A549 (cell line): ENCODE measurements at regions not wholly inside any gene's neighbourhood (a gene's known extent, or its start where the extent isn't known, plus 50 kb on each side); places are given as distances from the start of the nearest gene placed in this dataset.

Source experiments
- ATAC-seq, 2 experiments: fragments of 200-7000 bp in 1 of 2; fragments of >200 bp in 1 of 2; cut with Nextera tagmentation in 1 of 2; cut with Tn5 transposase in 1 of 2; 3 replicates each; pipeline versions ENCODE4 v1.8.0 to v1.9.1; 2018 to 2020; ENCODE audit warnings: mild to moderate bottlenecking in 1 of 2, moderate library complexity in 1 of 2
- CTCF ChIA-PET: fragments of 300-600 bp; sonication (Branson Sonifier 250); formaldehyde crosslinking; extraction: SDS; loops from one replicate; lab custom pipeline; 2021; ENCODE audit warnings: antibody characterized with exemption, inconsistent platforms; lab: Yijun Ruan, JAX
- POLR2A ChIA-PET: fragments of 350-600 bp; formaldehyde crosslinking; extraction: SDS; loops from one replicate; lab custom pipeline; 2021; ENCODE audit warnings: antibody characterized with exemption, inconsistent platforms; lab: Yijun Ruan, JAX
- DNase-seq, 2 experiments: peaks; one replicate each; pipeline versions ENCODE4 v3.0.0 to v3.0.0-alpha.2; 2011 to 2016; ENCODE audit warnings: low read depth in 1 of 2, low spot score in 1 of 2
- FAIRE-seq: peaks from 2 replicates; lab custom pipeline; 2011; peaks lifted over from hg19 to GRCh38; lab: Jason Lieb, UNC
- H3K27ac ChIP-seq, 2 experiments: fragments of >200 bp; sonication (Bioruptor Twin); formaldehyde crosslinking; 3 replicates each; pipeline ENCODE4 v1.5.1; 2016 to 2017
- H3K4me1 ChIP-seq: fragments of >200 bp; sonication (Bioruptor Twin); formaldehyde crosslinking; 3 replicates; pipeline ENCODE4 v1.6.1; 2016
- H3K4me2 ChIP-seq: fragments of >200 bp; sonication (Bioruptor Twin); formaldehyde crosslinking; 3 replicates; pipeline ENCODE4 v1.6.1; 2016
- H3K4me3 ChIP-seq: fragments of >200 bp; sonication (Bioruptor Twin); formaldehyde crosslinking; 3 replicates; pipeline ENCODE4 v1.5.1; 2016
- H3K9me3 ChIP-seq: fragments of >200 bp; sonication (Bioruptor Twin); formaldehyde crosslinking; 3 replicates; pipeline ENCODE4 v1.6.1; 2016
- ATOH8 ChIP-seq: fragments of 250-450 bp; sonication (Bioruptor Pico); IDR thresholded peaks from 2 replicates; pipeline ENCODE4 v1.5.0; 2020; ENCODE audit warnings: low read depth, mild to moderate bottlenecking, moderate library complexity
- CBX2 ChIP-seq: fragments of 200-600 bp; sonication (generic); IDR thresholded peaks from 2 replicates; pipeline ENCODE4 v1.6.1; 2016; ENCODE audit warnings: low read depth, mild to moderate bottlenecking, borderline replicate concordance
- CEBPB ChIP-seq, 2 experiments: fragments of >200 bp in 1 of 2; sonication (Bioruptor Twin) in 1 of 2; formaldehyde crosslinking in 1 of 2; IDR thresholded peaks; 2 replicates each; pipeline ENCODE4 v1.6.1; 2012 to 2016
- CHD2 ChIP-seq: fragments of 150-350 bp; IDR thresholded peaks from 2 replicates; pipeline ENCODE4 v1.6.1; 2014; ENCODE audit warnings: low read length; ENCODE audit not compliant: partially characterized antibody
- CTCF ChIP-seq: fragments of >200 bp; sonication (Bioruptor Twin); formaldehyde crosslinking; IDR thresholded peaks from 3 replicates; pipeline ENCODE4 v1.5.1; 2016
- EHMT2 ChIP-seq: fragments of 200-600 bp; sonication (generic); IDR thresholded peaks from 2 replicates; pipeline ENCODE4 v1.6.1; 2016; ENCODE audit warnings: antibody characterized with exemption, low read depth, mild to moderate bottlenecking, moderate library complexity
- ELK1 ChIP-seq: fragments of 150-350 bp; IDR thresholded peaks from 2 replicates; pipeline ENCODE4 v1.6.1; 2014; ENCODE audit warnings: low read depth, mild to moderate bottlenecking, low read length
- FOSB ChIP-seq: fragments of 250-450 bp; sonication (Bioruptor Pico); IDR thresholded peaks from 2 replicates; pipeline ENCODE4 v1.5.0; 2020; ENCODE audit warnings: mild to moderate bottlenecking, moderate library complexity
- FOSL2 ChIP-seq, 2 experiments: fragments of 450-650 bp in 1 of 2; fragments of >200 bp in 1 of 2; sonication (Bioruptor Twin) in 1 of 2; formaldehyde crosslinking; IDR thresholded peaks; 2 replicates each; pipeline versions ENCODE4 v1.5.0 to v1.6.1; 2016 to 2020; ENCODE audit warnings: mild to moderate bottlenecking in 1 of 2, moderate library complexity in 1 of 2
- FOXS1 ChIP-seq: fragments of 250-450 bp; sonication (Bioruptor Pico); IDR thresholded peaks from 2 replicates; pipeline ENCODE4 v1.5.0; 2020; ENCODE audit warnings: mild to moderate bottlenecking, moderate library complexity
- HEYL ChIP-seq: fragments of 250-450 bp; sonication (Bioruptor Pico); IDR thresholded peaks from 2 replicates; pipeline ENCODE4 v1.8.0; 2021; ENCODE audit warnings: mild to moderate bottlenecking, moderate library complexity
- HOXA7 ChIP-seq: fragments of 250-450 bp; sonication (Bioruptor Pico); IDR thresholded peaks from 2 replicates; pipeline ENCODE4 v1.5.0; 2020; ENCODE audit warnings: mild to moderate bottlenecking, moderate library complexity
- HOXB5 ChIP-seq: fragments of 250-450 bp; sonication (Bioruptor Pico); IDR thresholded peaks from 2 replicates; pipeline ENCODE4 v1.5.0; 2020; ENCODE audit warnings: mild to moderate bottlenecking, moderate library complexity
- JUN ChIP-seq, 2 experiments: fragments of >200 bp; sonication (Bioruptor Twin); formaldehyde crosslinking; IDR thresholded peaks; 2 replicates in 1 of 2; 3 replicates in 1 of 2; pipeline ENCODE4 v1.6.1; 2016 to 2017
- JUNB ChIP-seq: fragments of >200 bp; sonication (Bioruptor Twin); formaldehyde crosslinking; IDR thresholded peaks from 2 replicates; pipeline ENCODE4 v1.6.1; 2016
- KDM1A ChIP-seq: fragments of 200-600 bp; sonication (generic); IDR thresholded peaks from 2 replicates; pipeline ENCODE4 v1.6.1; 2016; ENCODE audit warnings: low read depth, mild to moderate bottlenecking
- MAFK ChIP-seq: fragments of 450-650 bp; IDR thresholded peaks from 2 replicates; pipeline ENCODE4 v1.6.1; 2014; ENCODE audit not compliant: partially characterized antibody
- MAX ChIP-seq: IDR thresholded peaks from 2 replicates; pipeline ENCODE4 v1.6.1; 2012
- MAZ ChIP-seq: fragments of 150-350 bp; IDR thresholded peaks from 2 replicates; pipeline ENCODE4 v1.6.1; 2014; ENCODE audit warnings: antibody characterized with exemption, low read depth, low read length, borderline replicate concordance
- NPAS2 ChIP-seq: fragments of 250-450 bp; sonication (Bioruptor Pico); IDR thresholded peaks from 2 replicates; pipeline ENCODE4 v1.8.0; 2022; ENCODE audit warnings: mild to moderate bottlenecking, moderate library complexity, borderline replicate concordance
- NR3C1 ChIP-seq: fragments of >200 bp; sonication (Bioruptor Twin); formaldehyde crosslinking; IDR thresholded peaks from 3 replicates; pipeline ENCODE4 v1.6.1; 2017
- PHF8 ChIP-seq: fragments of 200-600 bp; sonication (generic); IDR thresholded peaks from 2 replicates; pipeline ENCODE4 v1.6.1; 2016; ENCODE audit warnings: low read depth, mild to moderate bottlenecking, antibody characterized with exemption, moderate library complexity, borderline replicate concordance
- RCOR1 ChIP-seq: fragments of 150-350 bp; IDR thresholded peaks from 2 replicates; pipeline ENCODE4 v1.6.1; 2014; ENCODE audit warnings: antibody characterized with exemption, low read length, low read depth
- SMC3 ChIP-seq: fragments of >200 bp; sonication (Bioruptor Twin); formaldehyde crosslinking; IDR thresholded peaks from 3 replicates; pipeline ENCODE4 v1.6.1; 2018; ENCODE audit warnings: inconsistent platforms
- SREBF2 ChIP-seq: fragments of 450-650 bp; IDR thresholded peaks from 2 replicates; pipeline ENCODE4 v1.6.1; 2014; ENCODE audit warnings: mild to moderate bottlenecking, moderate library complexity
- TFCP2L1 ChIP-seq: fragments of 250-450 bp; sonication (Bioruptor Pico); IDR thresholded peaks from 2 replicates; pipeline ENCODE4 v1.5.0; 2021; ENCODE audit warnings: mild to moderate bottlenecking
- TP53 ChIP-seq: fragments of 250-450 bp; sonication (Bioruptor Pico); IDR thresholded peaks from 2 replicates; pipeline ENCODE4 v1.5.0; 2021; ENCODE audit warnings: mild to moderate bottlenecking, moderate library complexity
- ZSCAN20 ChIP-seq: fragments of 250-450 bp; sonication (Bioruptor Pico); IDR thresholded peaks from 2 replicates; pipeline ENCODE4 v1.8.0; 2022; ENCODE audit warnings: mild to moderate bottlenecking, moderate library complexity
- WGBS: methylation state at CpG from one replicate; pipeline ENCODE4 v1.1.6; 2017; ENCODE audit errors: missing lambda C conversion rate; 5-methylcytosine and 5-hydroxymethylcytosine counted together

- no peaks in the 10 kb centered on the region for H3K4me1 ChIP-seq
- POLR2A ChIA-PET = no interaction called here
- H3K4me3 ChIP-seq = no peak overlapping the region
- CTCF ChIA-PET = interaction anchor here (0.6 kb wide), 1 partner anchor 75 kb away, joined by 3 read pairs; no protein-coding TSS in a partner anchor
- WGBS = 69% methylated on average over 1 of the region's 1 CpG
- no peak for TF ChIP-seq FOSB (CRISPR knock-in tag)
- no peak for TF ChIP-seq SMC3
- TF ChIP-seq EHMT2 = no peak
- no peak for TF ChIP-seq JUN (IDR thresholded peaks at IDR 0.05)
- no peak for TF ChIP-seq CTCF
- no peak for TF ChIP-seq RCOR1
- no peak for TF ChIP-seq SREBF2
- TF ChIP-seq NPAS2 = no peak
- TF ChIP-seq, all 56 proteins: peak for 0
- ATAC-seq (no peak), DNase-seq (no peak), FAIRE-seq (no peak)
- Histone ChIP-seq H3K4me2 (no peak overlapping the region), H3K27ac (no peak overlapping the region), H3K9me3 (no peaks in the 10 kb centered on the region; the same call in 2 of the 3 replicates)
These were observed 107.1 kb upstream of the TNPO1 start for GRCh38 chr5:72709341-72709740.

- ATAC-seq = no peak
- CTCF ChIA-PET = interaction anchor here (1.1 kb wide), 1 partner anchor 19 kb away, joined by 3 read pairs; no protein-coding TSS in a partner anchor
- Histone ChIP-seq H3K9me3 (no peaks in the 10 kb centered on the region; the same call in 2 of the 3 replicates), H3K27ac (no peak overlapping the region), H3K4me3 (no peak overlapping the region), H3K4me1 (no peaks in the 10 kb centered on the region), H3K4me2 (no peak overlapping the region)
- POLR2A ChIA-PET = no interaction called here
- no peak for FAIRE-seq
- no peak for DNase-seq
- WGBS = 100% methylated on average over 1 of the region's 1 CpG
- no peak for TF ChIP-seq CHD2
- no peak for TF ChIP-seq JUNB
- no peak for TF ChIP-seq CEBPB (IDR thresholded peaks at IDR 0.05)
- no peak for TF ChIP-seq NR3C1
- no peak for TF ChIP-seq MAZ
- no peak for TF ChIP-seq HEYL (CRISPR knock-in tag)
- no peak for TF ChIP-seq KDM1A
- TF ChIP-seq ELK1 = no peak
- no peak for TF ChIP-seq HOXA7
- TF ChIP-seq PHF8 = no peak
- TF ChIP-seq HOXB5 = no peak
- TF ChIP-seq MAFK = no peak
- no peak for TF ChIP-seq JUN (IDR thresholded peaks at IDR 0.05)
- no peak for TF ChIP-seq FOXS1 (CRISPR knock-in tag)
These were observed 111.3 kb upstream of the TNPO1 start for GRCh38 chr5:72705178-72705577.

GRCh38 chr5:72703876-72704275 lies 112.6 kb upstream of the TNPO1 start:
- DNase-seq (no peak), FAIRE-seq (no peak), ATAC-seq (no peak)
- CTCF ChIA-PET = no interaction called here
- H3K4me2 ChIP-seq = no peak overlapping the region
- 57% methylated on average over 2 of the region's 2 CpGs for WGBS
- no peak overlapping the region for H3K27ac ChIP-seq
- no peak for TF ChIP-seq SMC3
- TF ChIP-seq MAX = no peak
- no peak for TF ChIP-seq EHMT2
- TF ChIP-seq TFCP2L1 (CRISPR knock-in tag) = no peak
- no peak for TF ChIP-seq NR3C1
- TF ChIP-seq CBX2 = no peak
- TF ChIP-seq ATOH8 (CRISPR knock-in tag) = no peak
- TF ChIP-seq ZSCAN20 = no peak
- TF ChIP-seq HOXA7 = no peak
- no peak for TF ChIP-seq FOSL2 (IDR thresholded peaks at IDR 0.05)
- no peak for TF ChIP-seq FOSL2 (CRISPR knock-in tag; IDR thresholded peaks at IDR 0.05)
- no peak for TF ChIP-seq FOXS1 (CRISPR knock-in tag)
- no peak for TF ChIP-seq JUN (IDR thresholded peaks at IDR 0.05)
- TF ChIP-seq JUNB = no peak
- TF ChIP-seq TP53 (CRISPR knock-in tag) = no peak
- POLR2A ChIA-PET = no interaction called here
- H3K9me3 ChIP-seq = no peaks in the 10 kb centered on the region; the same call in 2 of the 3 replicates
- no peaks in the 10 kb centered on the region for H3K4me1 ChIP-seq
- H3K4me3 ChIP-seq = no peak overlapping the region
